HepG2 (cell line): ENCODE measurements at regions not wholly inside any gene's neighbourhood (a gene's known extent, or its start where the extent isn't known, plus 50 kb on each side); places are given as distances from the start of the nearest gene placed in this dataset.

Experiments used
- ATAC-seq: fragments of 200-7000 bp; cut with Tn5 transposase; 3 replicates; pipeline ENCODE4 v1.9.1; 2020; ENCODE audit warnings: mild to moderate bottlenecking, moderate library complexity
- BruUV-seq: library from RNA; stranded (reverse); fragments of 400-500 nt; replicated peaks from 2 replicates; lab custom pipeline; 2021; lab: Mats Ljungman, UMichigan
- CTCF ChIA-PET: fragments of 300-600 bp; formaldehyde crosslinking; extraction: SDS; loops from one replicate; lab custom pipeline; 2021; ENCODE audit warnings: low total read pairs, inconsistent platforms, low intra/inter-chr PET ratio; lab: Yijun Ruan, JAX
- POLR2A ChIA-PET: fragments of 350-600 bp; sonication (Branson Sonifier 250); formaldehyde crosslinking; loops from one replicate; lab custom pipeline; 2020; ENCODE audit warnings: antibody characterized with exemption, inconsistent platforms; lab: Yijun Ruan, JAX
- DNase-seq: peaks from one replicate; pipeline ENCODE4 v3.0.0-alpha.2; 2015; ENCODE audit warnings: low spot score
- FAIRE-seq: peaks from 3 replicates; lab custom pipeline; 2011; peaks lifted over from hg19 to GRCh38; lab: Jason Lieb, UNC
- H2AFZ ChIP-seq: one replicate; pipeline ENCODE4 v1.6.1; 2011; ENCODE audit warnings: low read length, inconsistent platforms
- H3K27ac ChIP-seq: fragments of 300-600 bp; 3 replicates; pipeline ENCODE4 v1.8.0; 2011; ENCODE audit warnings: mixed run types, mild to moderate bottlenecking, mixed read lengths, low read length, inconsistent platforms; ENCODE audit not compliant: insufficient read depth; ENCODE audit errors: extremely low read length
- H3K27me3 ChIP-seq, 2 experiments: fragments of 200-600 bp in 1 of 2; 2 replicates in 1 of 2; 3 replicates in 1 of 2; pipeline versions ENCODE4 v1.6.0 to v1.8.0; 2011; ENCODE audit warnings: low read length in 2 of 2, mild to moderate bottlenecking in 2 of 2, moderate library complexity in 2 of 2, inconsistent platforms in 1 of 2; ENCODE audit not compliant: insufficient read depth in 2 of 2, control insufficient read depth in 1 of 2
- H3K36me3 ChIP-seq, 2 experiments: fragments of 200-600 bp in 1 of 2; replicated peaks in 1 of 2; 2 replicates in 1 of 2; 3 replicates in 1 of 2; pipeline versions ENCODE4 v1.5.1 to v1.8.0; 2011; ENCODE audit warnings: low read length in 2 of 2, inconsistent platforms in 1 of 2; ENCODE audit not compliant: insufficient read depth in 2 of 2, control insufficient read depth in 1 of 2
- H3K4me1 ChIP-seq: 2 replicates; pipeline ENCODE4 v1.5.1; 2012; ENCODE audit warnings: low read length, inconsistent platforms; ENCODE audit not compliant: insufficient read depth
- H3K4me2 ChIP-seq: 2 replicates; pipeline ENCODE4 v1.6.0; 2011; ENCODE audit warnings: low read depth, low read length, inconsistent platforms
- H3K4me3 ChIP-seq, 3 experiments: fragments of 200-600 bp in 1 of 3; sonication (generic), shearing (Covaris generic) in 1 of 3; replicated peaks in 1 of 3; 2 replicates each; pipeline ENCODE4 v1.5.1; 2011 to 2016; ENCODE audit warnings: low read length in 3 of 3, inconsistent platforms in 2 of 3, low read depth in 2 of 3, mild to moderate bottlenecking in 2 of 3, control low read depth in 1 of 3, mixed read lengths in 1 of 3; ENCODE audit not compliant: insufficient read depth in 1 of 3
- H3K79me2 ChIP-seq: one replicate; pipeline ENCODE4 v1.6.1; 2011; ENCODE audit warnings: low read length, inconsistent platforms; ENCODE audit not compliant: insufficient read depth
- H3K9ac ChIP-seq: 2 replicates; pipeline ENCODE4 v1.6.0; 2011; ENCODE audit warnings: mild to moderate bottlenecking, low read depth, low read length, inconsistent platforms; ENCODE audit not compliant: insufficient read depth
- H3K9me3 ChIP-seq: 2 replicates; pipeline ENCODE4 v1.5.1; 2012; ENCODE audit warnings: mild to moderate bottlenecking, low read length
- H4K20me1 ChIP-seq: 2 replicates; pipeline ENCODE4 v1.6.0; 2011; ENCODE audit warnings: inconsistent platforms, mild to moderate bottlenecking, low read length, moderate library complexity; ENCODE audit not compliant: insufficient read depth
- ARNT2 ChIP-seq: sonication (generic); formaldehyde crosslinking; IDR thresholded peaks from 2 replicates; pipeline ENCODE4 v1.8.0; 2022; ENCODE audit warnings: mild to moderate bottlenecking, low read depth, missing genetic modification reagents, moderate library complexity
- REPIN1 ChIP-seq: sonication (generic); formaldehyde crosslinking; IDR thresholded peaks from 2 replicates; pipeline ENCODE4 v1.8.0; 2022; ENCODE audit warnings: missing genetic modification reagents, low read depth, mild to moderate bottlenecking, borderline replicate concordance
- TEAD2 ChIP-seq: sonication (generic); formaldehyde crosslinking; IDR thresholded peaks from 2 replicates; pipeline ENCODE4 v1.9.0; 2021; ENCODE audit warnings: missing genetic modification reagents
- TEAD3 ChIP-seq: optimal IDR thresholded peaks from 2 replicates; pipeline ENCODE3; 2016; ENCODE audit warnings: borderline replicate concordance
- ZBTB1 ChIP-seq: sonication (generic); formaldehyde crosslinking; IDR thresholded peaks from 2 replicates; pipeline ENCODE4 v1.4.0; 2020; ENCODE audit warnings: missing genetic modification reagents, borderline replicate concordance
- ZBTB3 ChIP-seq: sonication (generic); formaldehyde crosslinking; IDR thresholded peaks from 2 replicates; pipeline ENCODE4 v1.4.0; 2020; ENCODE audit warnings: low read depth, mild to moderate bottlenecking, moderate library complexity, missing genetic modification reagents, borderline replicate concordance
- ZNF460 ChIP-seq: sonication (generic); formaldehyde crosslinking; IDR thresholded peaks from 2 replicates; pipeline ENCODE4 v1.5.1; 2020; ENCODE audit warnings: missing genetic modification reagents, mild to moderate bottlenecking, borderline replicate concordance
- WGBS: methylation state at CpG from one replicate; pipeline ENCODE4 v1.1.6; 2017; ENCODE audit warnings: low lambda C conversion rate; 5-methylcytosine and 5-hydroxymethylcytosine counted together
- in situ Hi-C: cut with HindIII; loops from 2 replicates; pipeline ENCODE4 v1.10.0; 2017; ENCODE audit warnings: low pct_unique_long_range_greater_than_20kb; ENCODE audit not compliant: extremely low pct_ligation_motif_present
- intact Hi-C: fragments of 100-400 bp; cut with micrococcal nuclease; formaldehyde crosslinking; loops from one replicate; pipeline ENCODE4 v1.10.0; 2022; ENCODE audit not compliant: unreplicated experiment
- TF ChIP-seq, protein P1 (sequence below), 2 experiments: sonication (generic) in 1 of 2; formaldehyde crosslinking in 1 of 2; IDR thresholded peaks; 2 replicates each; pipeline versions ENCODE4 v1.5.1 to v1.6.1; 2011 to 2020; ENCODE audit warnings: borderline replicate concordance in 1 of 2, low read depth in 1 of 2, low read length in 1 of 2, mild to moderate bottlenecking in 1 of 2, missing genetic modification reagents in 1 of 2, moderate library complexity in 1 of 2
- TF ChIP-seq, protein P2 (sequence below): sonication (generic); formaldehyde crosslinking; IDR thresholded peaks from 2 replicates; pipeline ENCODE4 v1.5.0; 2020; ENCODE audit warnings: mild to moderate bottlenecking, missing genetic modification reagents, moderate library complexity
- TF ChIP-seq, protein P3 (sequence below): sonication (generic); formaldehyde crosslinking; IDR thresholded peaks from 2 replicates; pipeline ENCODE4 v1.5.0; 2020; ENCODE audit warnings: mild to moderate bottlenecking, missing genetic modification reagents
- TF ChIP-seq, protein P4 (sequence below): sonication (generic); formaldehyde crosslinking; IDR thresholded peaks from 2 replicates; pipeline ENCODE4 v1.8.0; 2022; ENCODE audit warnings: mild to moderate bottlenecking, missing genetic modification reagents, moderate library complexity
- TF ChIP-seq, protein P5 (sequence below): sonication (generic); formaldehyde crosslinking; IDR thresholded peaks from 2 replicates; pipeline ENCODE4 v1.5.1; 2020; ENCODE audit warnings: missing genetic modification reagents, mild to moderate bottlenecking, borderline replicate concordance

DNA sequence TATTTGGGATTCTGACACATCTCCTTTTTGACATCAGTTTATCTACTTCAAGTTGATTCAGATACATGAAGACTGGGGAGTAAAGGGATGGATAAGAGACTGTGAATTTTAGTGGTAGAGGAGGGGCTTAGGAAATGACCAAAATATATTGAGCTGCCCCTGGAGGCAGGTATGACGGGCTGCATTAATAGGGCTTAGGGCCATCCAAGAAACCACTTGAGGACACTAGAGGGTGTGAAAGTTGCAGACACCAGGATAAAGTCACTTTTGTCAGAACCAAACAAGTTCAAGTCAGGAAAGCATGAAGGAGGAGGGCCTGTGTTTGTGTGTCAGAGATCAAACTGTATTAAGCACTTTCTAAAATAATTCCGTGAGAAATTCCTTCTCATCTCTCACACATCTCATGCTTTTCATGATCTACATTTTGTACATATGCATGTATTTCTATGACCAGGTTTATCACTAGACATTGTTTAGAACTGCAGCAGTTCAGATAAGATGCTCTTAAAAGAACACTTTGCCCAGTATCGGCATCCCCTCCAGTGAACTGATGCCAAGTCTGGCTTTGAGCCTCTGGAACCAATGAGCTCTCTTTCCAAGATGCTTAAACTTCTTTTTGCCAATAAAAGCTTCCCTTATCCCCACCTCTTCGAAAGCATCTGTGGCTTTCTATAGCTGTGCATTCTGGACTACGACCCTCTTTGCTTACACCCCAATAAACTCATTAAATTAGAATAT is 136.9 kb downstream of the SLC38A1 start:
- H3K36me3 ChIP-seq: no peaks in the 10 kb centered on the region
- ATAC-seq (peak; percentile 59; the same call in 2 of the 3 replicates), DNase-seq (no peak), FAIRE-seq (no peak)
- in situ Hi-C loops (no loop called here), intact Hi-C loops (no loop called here)
- no peak overlapping the region for H3K27ac ChIP-seq
- peaks cover 0 to 4% of the 10 kb centered on the region in 2 experiments; a peak in 1 of 5 replicates for H3K27me3 ChIP-seq
- no peak overlapping the region for H2AFZ ChIP-seq
- no TSS peak for BruUV-seq
- WGBS: 8% methylated on average over 5 of the region's 5 CpGs
- POLR2A ChIA-PET: no interaction called here
- no peaks in the 10 kb centered on the region for H4K20me1 ChIP-seq
- no peaks in the 10 kb centered on the region for H3K9me3 ChIP-seq
- no peaks in the 10 kb centered on the region for H3K79me2 ChIP-seq
- no peak overlapping the region for H3K9ac ChIP-seq
- no peaks in the 10 kb centered on the region for H3K4me1 ChIP-seq
- H3K4me2 ChIP-seq: no peak overlapping the region
- CTCF ChIA-PET: no interaction called here
- no peak overlapping the region for H3K4me3 ChIP-seq
- TF ChIP-seq ZBTB3: no peak
- TF ChIP-seq, protein P1, sequence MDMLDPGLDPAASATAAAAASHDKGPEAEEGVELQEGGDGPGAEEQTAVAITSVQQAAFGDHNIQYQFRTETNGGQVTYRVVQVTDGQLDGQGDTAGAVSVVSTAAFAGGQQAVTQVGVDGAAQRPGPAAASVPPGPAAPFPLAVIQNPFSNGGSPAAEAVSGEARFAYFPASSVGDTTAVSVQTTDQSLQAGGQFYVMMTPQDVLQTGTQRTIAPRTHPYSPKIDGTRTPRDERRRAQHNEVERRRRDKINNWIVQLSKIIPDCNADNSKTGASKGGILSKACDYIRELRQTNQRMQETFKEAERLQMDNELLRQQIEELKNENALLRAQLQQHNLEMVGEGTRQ (IDR thresholded peaks at IDR 0.05; ENCODE audit: low read depth, low read length): no peak
- TF ChIP-seq, protein P1 (CRISPR knock-in tag; IDR thresholded peaks at IDR 0.05; ENCODE audit: borderline replicate concordance): no peak
- TF ChIP-seq TEAD3: peak; percentile 40
- TF ChIP-seq, protein P2, sequence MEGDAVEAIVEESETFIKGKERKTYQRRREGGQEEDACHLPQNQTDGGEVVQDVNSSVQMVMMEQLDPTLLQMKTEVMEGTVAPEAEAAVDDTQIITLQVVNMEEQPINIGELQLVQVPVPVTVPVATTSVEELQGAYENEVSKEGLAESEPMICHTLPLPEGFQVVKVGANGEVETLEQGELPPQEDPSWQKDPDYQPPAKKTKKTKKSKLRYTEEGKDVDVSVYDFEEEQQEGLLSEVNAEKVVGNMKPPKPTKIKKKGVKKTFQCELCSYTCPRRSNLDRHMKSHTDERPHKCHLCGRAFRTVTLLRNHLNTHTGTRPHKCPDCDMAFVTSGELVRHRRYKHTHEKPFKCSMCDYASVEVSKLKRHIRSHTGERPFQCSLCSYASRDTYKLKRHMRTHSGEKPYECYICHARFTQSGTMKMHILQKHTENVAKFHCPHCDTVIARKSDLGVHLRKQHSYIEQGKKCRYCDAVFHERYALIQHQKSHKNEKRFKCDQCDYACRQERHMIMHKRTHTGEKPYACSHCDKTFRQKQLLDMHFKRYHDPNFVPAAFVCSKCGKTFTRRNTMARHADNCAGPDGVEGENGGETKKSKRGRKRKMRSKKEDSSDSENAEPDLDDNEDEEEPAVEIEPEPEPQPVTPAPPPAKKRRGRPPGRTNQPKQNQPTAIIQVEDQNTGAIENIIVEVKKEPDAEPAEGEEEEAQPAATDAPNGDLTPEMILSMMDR (CRISPR knock-in tag): 0 out of 2 replicates have a peak, but pooled peaks have one; percentile 14
- TF ChIP-seq ZBTB1 (CRISPR knock-in tag): no peak
- TF ChIP-seq, protein P3, sequence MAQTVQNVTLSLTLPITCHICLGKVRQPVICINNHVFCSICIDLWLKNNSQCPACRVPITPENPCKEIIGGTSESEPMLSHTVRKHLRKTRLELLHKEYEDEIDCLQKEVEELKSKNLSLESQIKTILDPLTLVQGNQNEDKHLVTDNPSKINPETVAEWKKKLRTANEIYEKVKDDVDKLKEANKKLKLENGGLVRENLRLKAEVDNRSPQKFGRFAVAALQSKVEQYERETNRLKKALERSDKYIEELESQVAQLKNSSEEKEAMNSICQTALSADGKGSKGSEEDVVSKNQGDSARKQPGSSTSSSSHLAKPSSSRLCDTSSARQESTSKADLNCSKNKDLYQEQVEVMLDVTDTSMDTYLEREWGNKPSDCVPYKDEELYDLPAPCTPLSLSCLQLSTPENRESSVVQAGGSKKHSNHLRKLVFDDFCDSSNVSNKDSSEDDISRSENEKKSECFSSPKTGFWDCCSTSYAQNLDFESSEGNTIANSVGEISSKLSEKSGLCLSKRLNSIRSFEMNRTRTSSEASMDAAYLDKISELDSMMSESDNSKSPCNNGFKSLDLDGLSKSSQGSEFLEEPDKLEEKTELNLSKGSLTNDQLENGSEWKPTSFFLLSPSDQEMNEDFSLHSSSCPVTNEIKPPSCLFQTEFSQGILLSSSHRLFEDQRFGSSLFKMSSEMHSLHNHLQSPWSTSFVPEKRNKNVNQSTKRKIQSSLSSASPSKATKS: no peak
- no peak for TF ChIP-seq ARNT2 (CRISPR knock-in tag)
- TF ChIP-seq ZNF460 (CRISPR knock-in tag): no peak
- no peak for TF ChIP-seq TEAD2 (CRISPR knock-in tag)
- TF ChIP-seq, protein P4, sequence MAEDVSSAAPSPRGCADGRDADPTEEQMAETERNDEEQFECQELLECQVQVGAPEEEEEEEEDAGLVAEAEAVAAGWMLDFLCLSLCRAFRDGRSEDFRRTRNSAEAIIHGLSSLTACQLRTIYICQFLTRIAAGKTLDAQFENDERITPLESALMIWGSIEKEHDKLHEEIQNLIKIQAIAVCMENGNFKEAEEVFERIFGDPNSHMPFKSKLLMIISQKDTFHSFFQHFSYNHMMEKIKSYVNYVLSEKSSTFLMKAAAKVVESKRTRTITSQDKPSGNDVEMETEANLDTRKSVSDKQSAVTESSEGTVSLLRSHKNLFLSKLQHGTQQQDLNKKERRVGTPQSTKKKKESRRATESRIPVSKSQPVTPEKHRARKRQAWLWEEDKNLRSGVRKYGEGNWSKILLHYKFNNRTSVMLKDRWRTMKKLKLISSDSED (CRISPR knock-in tag): no peak
- TF ChIP-seq REPIN1 (CRISPR knock-in tag): no peak
- TF ChIP-seq, protein P5, sequence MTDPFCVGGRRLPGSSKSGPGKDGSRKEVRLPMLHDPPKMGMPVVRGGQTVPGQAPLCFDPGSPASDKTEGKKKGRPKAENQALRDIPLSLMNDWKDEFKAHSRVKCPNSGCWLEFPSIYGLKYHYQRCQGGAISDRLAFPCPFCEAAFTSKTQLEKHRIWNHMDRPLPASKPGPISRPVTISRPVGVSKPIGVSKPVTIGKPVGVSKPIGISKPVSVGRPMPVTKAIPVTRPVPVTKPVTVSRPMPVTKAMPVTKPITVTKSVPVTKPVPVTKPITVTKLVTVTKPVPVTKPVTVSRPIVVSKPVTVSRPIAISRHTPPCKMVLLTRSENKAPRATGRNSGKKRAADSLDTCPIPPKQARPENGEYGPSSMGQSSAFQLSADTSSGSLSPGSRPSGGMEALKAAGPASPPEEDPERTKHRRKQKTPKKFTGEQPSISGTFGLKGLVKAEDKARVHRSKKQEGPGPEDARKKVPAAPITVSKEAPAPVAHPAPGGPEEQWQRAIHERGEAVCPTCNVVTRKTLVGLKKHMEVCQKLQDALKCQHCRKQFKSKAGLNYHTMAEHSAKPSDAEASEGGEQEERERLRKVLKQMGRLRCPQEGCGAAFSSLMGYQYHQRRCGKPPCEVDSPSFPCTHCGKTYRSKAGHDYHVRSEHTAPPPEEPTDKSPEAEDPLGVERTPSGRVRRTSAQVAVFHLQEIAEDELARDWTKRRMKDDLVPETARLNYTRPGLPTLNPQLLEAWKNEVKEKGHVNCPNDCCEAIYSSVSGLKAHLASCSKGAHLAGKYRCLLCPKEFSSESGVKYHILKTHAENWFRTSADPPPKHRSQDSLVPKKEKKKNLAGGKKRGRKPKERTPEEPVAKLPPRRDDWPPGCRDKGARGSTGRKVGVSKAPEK (CRISPR knock-in tag): no peak
